Esophagus muscularis mucosa (tissue), 2 donors: ENCODE measurements at regions not wholly inside any gene's neighbourhood (a gene's known extent, or its start where the extent isn't known, plus 50 kb on each side); places are given as distances from the start of the nearest gene placed in this dataset.

Experiments used
- EP300 ChIP-seq: sonication (generic); formaldehyde crosslinking; IDR thresholded peaks from one replicate; pipeline ENCODE4 v1.6.1; 2017; ENCODE audit warnings: antibody characterized with exemption
- POLR2A ChIP-seq: fragments of 450-650 bp; IDR thresholded peaks from one replicate; pipeline ENCODE4 v1.6.1; 2017; ENCODE audit warnings: antibody characterized with exemption, moderate library complexity, mild to moderate bottlenecking, low read depth

DNA sequence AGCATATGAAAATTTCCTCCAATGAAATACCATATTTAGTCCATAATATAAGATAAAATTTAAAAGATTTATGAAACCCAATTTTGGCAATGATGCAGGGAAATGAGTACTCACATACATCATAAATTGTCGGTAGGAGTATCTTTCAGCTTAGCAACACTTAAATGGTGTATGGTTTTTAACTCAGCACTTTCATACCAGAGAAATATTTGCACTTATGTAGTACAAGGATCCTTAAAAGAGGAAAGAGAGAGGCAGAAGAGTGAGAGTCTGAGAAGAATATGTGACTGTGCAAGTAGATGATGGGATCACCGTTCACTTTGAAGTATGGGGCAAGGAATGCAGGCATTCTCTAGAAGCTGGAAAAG, 379.3 kb upstream of the DCN start:
- TF ChIP-seq EP300 = no peak
- no peak for TF ChIP-seq POLR2A
